ENCODE measurements at regions not wholly inside any gene's neighbourhood (a gene's known extent, or its start where the extent isn't known, plus 50 kb on each side); places are given as distances from the start of the nearest gene placed in this dataset.
"Not testable (repeated sequence)": the region's sequence is repeated elsewhere in the genome, so short reads cannot be mapped to it uniquely, and the experiment has no call there.

- no peak overlapping the region for H3K4me3 Mint-ChIP-seq
- H3K9me3 Mint-ChIP-seq = peaks cover 20% of the 10 kb centered on the region
- no peaks in the 10 kb centered on the region for H3K4me1 Mint-ChIP-seq
- H3K36me3 Mint-ChIP-seq = no peaks in the 10 kb centered on the region
- TF ChIP-seq CTCF (IDR thresholded peaks at IDR 0.05; ENCODE audit: unreplicated experiment) = no peak
- H3K27me3 Mint-ChIP-seq (ENCODE audit: low read depth) = peaks cover 2% of the 10 kb centered on the region
- DNase-seq (ENCODE audit: low spot score in 2 of 2, unreplicated experiment in 2 of 2) = no peak
- H3K27ac Mint-ChIP-seq = no peak overlapping the region
These were observed 214.0 kb upstream of the MAST4 start for GRCh38 chr5:66382152-66382551.

GRCh38 chr5:66405145-66405544 is 191.0 kb upstream of the MAST4 start:
- not testable (repeated sequence) for H3K4me1 Mint-ChIP-seq; H3K36me3 Mint-ChIP-seq; H3K27ac Mint-ChIP-seq; DNase-seq (ENCODE audit: low spot score in 2 of 2, unreplicated experiment in 2 of 2); H3K4me3 Mint-ChIP-seq
- Mint-ChIP-seq H3K27me3 (ENCODE audit: low read depth) (peaks cover 40% of the 10 kb centered on the region), H3K9me3 (peaks cover 12% of the 10 kb centered on the region)

- H3K4me1 Mint-ChIP-seq = peaks cover 4% of the 10 kb centered on the region
- no peak overlapping the region for H3K4me3 Mint-ChIP-seq
- no peak for DNase-seq (ENCODE audit: low spot score in 2 of 2, unreplicated experiment in 2 of 2)
- no peak overlapping the region for H3K27ac Mint-ChIP-seq
- H3K9me3 Mint-ChIP-seq = peaks cover 17% of the 10 kb centered on the region
- peaks cover 3% of the 10 kb centered on the region for H3K36me3 Mint-ChIP-seq
- no peak for TF ChIP-seq CTCF (IDR thresholded peaks at IDR 0.05; ENCODE audit: unreplicated experiment)
- H3K27me3 Mint-ChIP-seq (ENCODE audit: low read depth) = peaks cover 26% of the 10 kb centered on the region
These were observed 189.3 kb upstream of the MAST4 start for GRCh38 chr5:66406761-66407336.

- Mint-ChIP-seq H3K9me3 (peaks cover 17% of the 10 kb centered on the region), H3K27ac (no peak overlapping the region), H3K36me3 (peaks cover 3% of the 10 kb centered on the region), H3K27me3 (ENCODE audit: low read depth) (peaks cover 17% of the 10 kb centered on the region), H3K4me1 (peaks cover 4% of the 10 kb centered on the region), H3K4me3 (no peak overlapping the region)
- no peak for TF ChIP-seq CTCF (IDR thresholded peaks at IDR 0.05; ENCODE audit: unreplicated experiment)
- DNase-seq (ENCODE audit: low spot score in 2 of 2, unreplicated experiment in 2 of 2) = no peak
These were observed 188.4 kb upstream of the MAST4 start for GRCh38 chr5:66407765-66408164.

GRCh38 chr5:66408576-66408975 is 187.6 kb upstream of the MAST4 start:
- DNase-seq (ENCODE audit: low spot score in 2 of 2, unreplicated experiment in 2 of 2) = no peak
- Mint-ChIP-seq H3K27me3 (ENCODE audit: low read depth) (peaks cover 12% of the 10 kb centered on the region), H3K36me3 (peaks cover 3% of the 10 kb centered on the region), H3K4me1 (peaks cover 4% of the 10 kb centered on the region), H3K4me3 (no peak overlapping the region), H3K9me3 (peaks cover 13% of the 10 kb centered on the region), H3K27ac (no peak overlapping the region)
- no peak for TF ChIP-seq CTCF (IDR thresholded peaks at IDR 0.05; ENCODE audit: unreplicated experiment)

- Mint-ChIP-seq H3K27ac (no peak overlapping the region), H3K27me3 (ENCODE audit: low read depth) (peaks cover 11% of the 10 kb centered on the region), H3K36me3 (peaks cover 3% of the 10 kb centered on the region), H3K9me3 (peaks cover 5% of the 10 kb centered on the region), H3K4me1 (peaks cover 4% of the 10 kb centered on the region), H3K4me3 (no peak overlapping the region)
- no peak for DNase-seq (ENCODE audit: low spot score in 2 of 2, unreplicated experiment in 2 of 2)
- TF ChIP-seq CTCF (IDR thresholded peaks at IDR 0.05; ENCODE audit: unreplicated experiment) = no peak
These were observed 186.1 kb upstream of the MAST4 start for GRCh38 chr5:66410122-66410521.

Measured in mesothelial cell of epicardium (in vitro differentiated cells).